Hepatocyte (in vitro differentiated cells): ENCODE measurements at regions not wholly inside any gene's neighbourhood (a gene's known extent, or its start where the extent isn't known, plus 50 kb on each side); places are given as distances from the start of the nearest gene placed in this dataset.

Experiments used
- DNase-seq: peaks from one replicate; pipeline ENCODE4 v3.0.0-alpha.2; 2016; ENCODE audit warnings: low spot score
- H2AFZ ChIP-seq: fragments of 200-600 bp; sonication (generic); 2 replicates; pipeline ENCODE4 v1.6.0; 2016; ENCODE audit warnings: antibody characterized with exemption, mild to moderate bottlenecking
- H3K27ac ChIP-seq: fragments of 200-600 bp; sonication (generic); 2 replicates; pipeline ENCODE4 v1.5.1; 2016; ENCODE audit warnings: mild to moderate bottlenecking
- H3K27me3 ChIP-seq: fragments of 200-600 bp; sonication (generic); 2 replicates; pipeline ENCODE4 v1.6.1; 2016
- H3K36me3 ChIP-seq: fragments of 200-600 bp; sonication (generic); replicated peaks from 2 replicates; pipeline ENCODE4 v1.5.1; 2016; ENCODE audit warnings: low read depth; ENCODE audit not compliant: insufficient read depth
- H3K4me1 ChIP-seq: fragments of 200-600 bp; sonication (generic); 2 replicates; pipeline ENCODE4 v1.5.1; 2016; ENCODE audit warnings: mild to moderate bottlenecking, moderate library complexity; ENCODE audit not compliant: insufficient read depth
- H3K4me2 ChIP-seq: fragments of 200-600 bp; sonication (generic); 2 replicates; pipeline ENCODE4 v1.6.0; 2016
- H3K4me3 ChIP-seq: fragments of 200-600 bp; sonication (generic); 2 replicates; pipeline ENCODE4 v1.5.1; 2016; ENCODE audit warnings: mild to moderate bottlenecking
- H3K79me2 ChIP-seq: fragments of 200-600 bp; sonication (generic); 2 replicates; pipeline ENCODE4 v1.6.0; 2017; ENCODE audit warnings: mild to moderate bottlenecking
- H3K9me2 ChIP-seq: fragments of 200-600 bp; sonication (generic); replicated peaks from 2 replicates; pipeline ENCODE4 v1.6.0; 2017; ENCODE audit warnings: mild to moderate bottlenecking; ENCODE audit not compliant: insufficient read depth
- H3K9me3 ChIP-seq: fragments of 200-600 bp; sonication (generic); 2 replicates; pipeline ENCODE4 v1.5.1; 2016; ENCODE audit warnings: low read depth, mild to moderate bottlenecking
- H4K20me1 ChIP-seq: fragments of 200-600 bp; sonication (generic); 2 replicates; pipeline ENCODE4 v1.6.0; 2016; ENCODE audit warnings: mild to moderate bottlenecking; ENCODE audit not compliant: insufficient read depth, poor library complexity, severe bottlenecking
- EZH2 ChIP-seq: fragments of 200-600 bp; sonication (generic); IDR thresholded peaks from 2 replicates; pipeline ENCODE4 v1.6.1; 2016; ENCODE audit warnings: antibody characterized with exemption, mild to moderate bottlenecking, borderline replicate concordance
- EZH2phosphoT487 ChIP-seq: fragments of 200-600 bp; sonication (generic); IDR thresholded peaks from one replicate; pipeline ENCODE4 v1.6.1; 2018; ENCODE audit warnings: antibody characterized with exemption, mild to moderate bottlenecking, low read depth, moderate library complexity; ENCODE audit not compliant: unreplicated experiment, severe bottlenecking
- WGBS: methylation state at CpG from one replicate; pipeline ENCODE4 v1.1.6; 2016; ENCODE audit warnings: low lambda C conversion rate; ENCODE audit errors: missing lambda C conversion rate; 5-methylcytosine and 5-hydroxymethylcytosine counted together
- TF ChIP-seq, protein P1 (sequence below): fragments of 200-600 bp; sonication (generic); IDR thresholded peaks from 2 replicates; pipeline ENCODE4 v1.5.1; 2016; ENCODE audit warnings: antibody characterized with exemption, mild to moderate bottlenecking; ENCODE audit not compliant: poor library complexity

DNA sequence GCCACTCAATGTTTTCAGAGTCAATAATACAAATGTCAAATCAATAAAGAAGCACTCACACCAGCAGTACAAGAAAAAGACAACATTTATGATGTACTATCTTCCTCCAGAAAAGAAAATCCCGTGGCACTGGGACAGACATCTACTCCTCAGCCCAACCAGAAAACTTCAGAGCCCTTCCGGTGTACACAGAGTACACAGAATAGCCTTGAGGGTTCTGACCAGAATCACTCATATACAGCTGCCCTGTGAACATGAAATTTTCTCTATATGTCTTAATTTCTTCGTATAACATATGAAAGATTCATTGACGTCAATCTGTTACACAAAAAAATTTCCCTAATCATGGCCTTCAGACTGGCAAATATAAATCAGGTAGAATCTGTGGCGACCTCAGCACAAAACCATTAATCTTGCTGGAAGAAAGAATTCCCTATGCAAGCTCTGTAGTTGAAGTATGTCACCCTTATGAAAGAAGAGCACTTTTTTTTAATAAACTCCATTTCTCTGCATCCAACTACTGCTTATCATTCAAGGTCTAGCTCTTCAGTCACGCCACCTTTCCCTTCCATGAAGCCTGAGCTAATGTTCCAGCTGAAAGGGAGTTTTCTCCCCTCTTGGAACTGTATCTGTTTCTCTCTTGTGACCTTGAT, 53.8 kb upstream of the PLAAT1 start:
- no peaks in the 10 kb centered on the region for H3K9me3 ChIP-seq
- no peak overlapping the region for H3K4me2 ChIP-seq
- TF ChIP-seq, protein P1, sequence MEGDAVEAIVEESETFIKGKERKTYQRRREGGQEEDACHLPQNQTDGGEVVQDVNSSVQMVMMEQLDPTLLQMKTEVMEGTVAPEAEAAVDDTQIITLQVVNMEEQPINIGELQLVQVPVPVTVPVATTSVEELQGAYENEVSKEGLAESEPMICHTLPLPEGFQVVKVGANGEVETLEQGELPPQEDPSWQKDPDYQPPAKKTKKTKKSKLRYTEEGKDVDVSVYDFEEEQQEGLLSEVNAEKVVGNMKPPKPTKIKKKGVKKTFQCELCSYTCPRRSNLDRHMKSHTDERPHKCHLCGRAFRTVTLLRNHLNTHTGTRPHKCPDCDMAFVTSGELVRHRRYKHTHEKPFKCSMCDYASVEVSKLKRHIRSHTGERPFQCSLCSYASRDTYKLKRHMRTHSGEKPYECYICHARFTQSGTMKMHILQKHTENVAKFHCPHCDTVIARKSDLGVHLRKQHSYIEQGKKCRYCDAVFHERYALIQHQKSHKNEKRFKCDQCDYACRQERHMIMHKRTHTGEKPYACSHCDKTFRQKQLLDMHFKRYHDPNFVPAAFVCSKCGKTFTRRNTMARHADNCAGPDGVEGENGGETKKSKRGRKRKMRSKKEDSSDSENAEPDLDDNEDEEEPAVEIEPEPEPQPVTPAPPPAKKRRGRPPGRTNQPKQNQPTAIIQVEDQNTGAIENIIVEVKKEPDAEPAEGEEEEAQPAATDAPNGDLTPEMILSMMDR: no peak
- TF ChIP-seq EZH2phosphoT487 (no peak), EZH2 (no peak)
- no peak overlapping the region for H3K27ac ChIP-seq
- H3K4me1 ChIP-seq: no peaks in the 10 kb centered on the region
- H3K27me3 ChIP-seq: no peaks in the 10 kb centered on the region
- no peaks in the 10 kb centered on the region for H3K9me2 ChIP-seq
- H2AFZ ChIP-seq: no peak overlapping the region
- no peaks in the 10 kb centered on the region for H3K79me2 ChIP-seq
- no peak overlapping the region for H3K4me3 ChIP-seq
- H3K36me3 ChIP-seq: no peaks in the 10 kb centered on the region
- 88% methylated on average over 6 of the region's 6 CpGs for WGBS
- no peak for DNase-seq
- no peaks in the 10 kb centered on the region for H4K20me1 ChIP-seq

GRCh38 chr3:193190146-193190786, 50.8 kb upstream of the PLAAT1 start:
- 61% methylated on average over 2 of the region's 2 CpGs for WGBS
- Histone ChIP-seq H3K9me2 (no peaks in the 10 kb centered on the region), H3K4me1 (no peaks in the 10 kb centered on the region), H2AFZ (no peak overlapping the region), H3K4me2 (no peak overlapping the region), H3K9me3 (no peaks in the 10 kb centered on the region), H3K79me2 (no peaks in the 10 kb centered on the region), H3K27me3 (no peaks in the 10 kb centered on the region), H4K20me1 (no peaks in the 10 kb centered on the region), H3K27ac (no peak overlapping the region), H3K4me3 (no peak overlapping the region), H3K36me3 (no peaks in the 10 kb centered on the region)
- peak; percentile 65 for DNase-seq
- TF ChIP-seq, protein P1: peak; percentile 44
- TF ChIP-seq EZH2: no peak
